K562 (cell line): ENCODE measurements at regions not wholly inside any gene's neighbourhood (a gene's known extent, or its start where the extent isn't known, plus 50 kb on each side); places are given as distances from the start of the nearest gene placed in this dataset.

ENCODE experiments used
- ATAC-seq: fragments of 200-7000 bp; cut with Tn5 transposase; 3 replicates; pipeline ENCODE4 v1.9.1; 2020; ENCODE audit warnings: moderate library complexity
- BruUV-seq: library from RNA; stranded (reverse); fragments of 400-500 nt; replicated peaks from 2 replicates; lab custom pipeline; 2021; lab: Mats Ljungman, UMichigan
- CTCF ChIA-PET: fragments of 300-600 bp; formaldehyde crosslinking; extraction: SDS; loops from one replicate; lab custom pipeline; 2021; ENCODE audit warnings: low intra/inter-chr PET ratio; lab: Yijun Ruan, JAX
- POLR2A ChIA-PET: fragments of 300-600, 350-650 bp; sonication (Branson Sonifier 250); formaldehyde crosslinking; extraction: SDS; loops from one replicate; lab custom pipeline; 2021; ENCODE audit warnings: antibody characterized with exemption, inconsistent platforms; lab: Yijun Ruan, JAX
- DNase-seq, 4 experiments: peaks; one replicate each; pipeline versions ENCODE4 v3.0.0 to v3.0.0-alpha.2; 2011 to 2018; ENCODE audit warnings: low spot score in 3 of 4, mixed read lengths in 3 of 4; ENCODE audit errors: extremely low read depth in 1 of 4
- FAIRE-seq: peaks from 2 replicates; lab custom pipeline; 2011; peaks lifted over from hg19 to GRCh38; lab: Jason Lieb, UNC
- H2AFZ ChIP-seq: 2 replicates; pipeline ENCODE4 v1.6.0; 2011; ENCODE audit warnings: low read depth, low read length, control low read depth, inconsistent platforms
- H3K27ac ChIP-seq: fragments of 200-600 bp; 3 replicates; pipeline ENCODE4 v1.8.0; 2011; ENCODE audit warnings: low read depth, mild to moderate bottlenecking, control low read depth, inconsistent platforms, low read length, moderate library complexity, mixed read lengths; ENCODE audit errors: extremely low read depth
- H3K27me3 ChIP-seq, 2 experiments: fragments of 300-600 bp in 1 of 2; 2 replicates in 1 of 2; 3 replicates in 1 of 2; pipeline versions ENCODE4 v1.6.0 to v1.8.0; 2011; ENCODE audit warnings: inconsistent platforms in 2 of 2, low read length in 2 of 2, mild to moderate bottlenecking in 1 of 2, mixed read lengths in 1 of 2, moderate library complexity in 1 of 2; ENCODE audit not compliant: control insufficient read depth in 2 of 2, insufficient read depth in 2 of 2
- H3K36me3 ChIP-seq: fragments of 300-600 bp; 3 replicates; pipeline ENCODE4 v1.8.0; 2011; ENCODE audit warnings: mild to moderate bottlenecking, low read length, inconsistent platforms; ENCODE audit not compliant: control insufficient read depth, insufficient read depth
- H3K4me1 ChIP-seq, 2 experiments: fragments of 200-600 bp in 1 of 2; replicated peaks in 1 of 2; 2 replicates in 1 of 2; 3 replicates in 1 of 2; pipeline versions ENCODE4 v1.5.1 to v1.8.0; 2011; ENCODE audit warnings: inconsistent platforms in 2 of 2, low read length in 2 of 2, mild to moderate bottlenecking in 1 of 2, mixed read lengths in 1 of 2, moderate library complexity in 1 of 2; ENCODE audit not compliant: control insufficient read depth in 2 of 2, insufficient read depth in 2 of 2
- H3K4me2 ChIP-seq: 2 replicates; pipeline ENCODE4 v1.6.1; 2011; ENCODE audit warnings: low read length, control low read depth, inconsistent platforms, mixed read lengths; ENCODE audit not compliant: insufficient read depth
- H3K4me3 ChIP-seq: fragments of 200-600 bp; sonication (generic), shearing (Covaris generic); 2 replicates; pipeline ENCODE4 v1.5.1; 2016; ENCODE audit warnings: control low read depth, inconsistent platforms
- H3K79me2 ChIP-seq: fragments of 200-600 bp; 3 replicates; pipeline ENCODE4 v1.8.0; 2011; ENCODE audit warnings: low read length, inconsistent platforms; ENCODE audit not compliant: control insufficient read depth, insufficient read depth
- H3K9ac ChIP-seq, 2 experiments: 2 replicates each; pipeline versions ENCODE4 v1.6.0 to v1.6.1; 2011; ENCODE audit warnings: low read depth in 2 of 2, low read length in 2 of 2, control low read depth in 1 of 2, inconsistent platforms in 1 of 2, mild to moderate bottlenecking in 1 of 2, mixed read lengths in 1 of 2; ENCODE audit not compliant: insufficient read depth in 1 of 2
- H3K9me1 ChIP-seq: one replicate; pipeline ENCODE4 v1.6.0; 2011; ENCODE audit warnings: inconsistent platforms, mild to moderate bottlenecking, low read length, moderate library complexity; ENCODE audit not compliant: control insufficient read depth, insufficient read depth
- H3K9me3 ChIP-seq: replicated peaks from 2 replicates; pipeline ENCODE4 v1.5.1; 2011; ENCODE audit warnings: low read depth, low read length, inconsistent platforms; ENCODE audit not compliant: control insufficient read depth, insufficient read depth
- H4K20me1 ChIP-seq: replicated peaks from 2 replicates; pipeline ENCODE4 v1.6.1; 2011; ENCODE audit warnings: low read length, inconsistent platforms, mixed read lengths; ENCODE audit not compliant: control insufficient read depth, insufficient read depth
- ELF1 ChIP-seq: fragments of 200-800 bp; sonication (Bioruptor generic); IDR thresholded peaks from 2 replicates; pipeline ENCODE4 v1.6.1; 2016; ENCODE audit warnings: missing genetic modification characterization, missing compliant biosample characterization
- EP300 ChIP-seq: IDR thresholded peaks from 2 replicates; pipeline ENCODE4 v1.6.1; 2012; ENCODE audit warnings: low read length, improper control_type of control experiment
- MCM7 ChIP-seq, 2 experiments: fragments of 450-650 bp; IDR thresholded peaks; 2 replicates each; pipeline ENCODE4 v1.6.1; 2016 to 2018
- NELFE ChIP-seq: IDR thresholded peaks from 2 replicates; pipeline ENCODE4 v1.6.1; 2011; ENCODE audit warnings: mild to moderate bottlenecking; ENCODE audit not compliant: insufficient read depth, insufficient read length
- NFRKB ChIP-seq: fragments of 450-650 bp; IDR thresholded peaks from 2 replicates; pipeline ENCODE4 v1.6.1; 2016; ENCODE audit warnings: low read depth
- PURB ChIP-seq: sonication (generic); formaldehyde crosslinking; IDR thresholded peaks from 2 replicates; pipeline ENCODE4 v1.9.0; 2021; ENCODE audit warnings: low read depth, mild to moderate bottlenecking, missing genetic modification reagents
- ZNF239 ChIP-seq: fragments of 250-450 bp; sonication (Bioruptor Pico); IDR thresholded peaks from 2 replicates; pipeline ENCODE4 v1.4.0; 2020; ENCODE audit warnings: mild to moderate bottlenecking
- ZNF347 ChIP-seq: fragments of 450-650 bp; formaldehyde crosslinking; IDR thresholded peaks from 2 replicates; pipeline ENCODE4 v1.4.0; 2020; ENCODE audit warnings: low read depth, mild to moderate bottlenecking, moderate library complexity
- ZNF551 ChIP-seq: fragments of 250-450 bp; sonication (Bioruptor Pico); IDR thresholded peaks from 2 replicates; pipeline ENCODE4 v1.5.0; 2021; ENCODE audit warnings: mild to moderate bottlenecking, moderate library complexity
- ZNF589 ChIP-seq: fragments of 200-800 bp; sonication (Bioruptor generic); IDR thresholded peaks from 2 replicates; pipeline ENCODE4 v1.6.1; 2016; ENCODE audit warnings: low read depth, missing genetic modification characterization, missing compliant biosample characterization
- ZNF75A ChIP-seq: fragments of 450-650 bp; formaldehyde crosslinking; IDR thresholded peaks from 2 replicates; pipeline ENCODE4 v1.4.0; 2020; ENCODE audit warnings: mild to moderate bottlenecking
- WGBS: fragments of 100-300 bp; shearing (Covaris generic); methylation state at CpG from one replicate; pipeline ENCODE4 v1.1.6; 2016; ENCODE audit warnings: low coverage, mixed read lengths; ENCODE audit not compliant: insufficient coverage; ENCODE audit errors: missing lambda C conversion rate; 5-methylcytosine and 5-hydroxymethylcytosine counted together
- in situ Hi-C: fragments of 300-500 bp; cut with MboI; formaldehyde crosslinking; loops from 4 replicates; pipeline ENCODE4 v1.15.0; 2018; ENCODE audit warnings: inconsistent platforms, mixed read lengths
- intact Hi-C: fragments of 100-400 bp; cut with micrococcal nuclease; formaldehyde crosslinking; loops from 2 replicates; pipeline ENCODE4 v1.14.2; 2022

DNA sequence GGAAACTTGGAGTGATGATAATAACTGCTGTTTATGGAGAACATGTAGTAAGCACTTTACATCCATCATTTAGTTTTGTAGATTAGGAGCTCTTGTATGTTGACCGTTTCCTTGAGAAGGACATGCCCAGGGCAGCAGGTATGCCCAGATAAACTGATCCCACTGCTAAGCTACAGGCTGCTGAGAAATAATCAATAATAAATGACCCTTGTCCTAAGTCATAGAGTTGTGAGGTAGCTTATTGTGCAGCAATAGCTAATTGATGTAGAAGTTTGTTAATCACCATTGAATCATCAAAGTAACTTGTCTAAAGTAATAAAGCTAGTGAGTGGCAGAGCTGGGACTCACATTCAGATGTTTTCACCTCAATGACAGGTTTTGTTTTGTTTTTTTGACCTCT, 287.2 kb upstream of the CYRIA start:
- no peak overlapping the region for H3K9ac ChIP-seq
- TF ChIP-seq ZNF239 (no peak), PURB (CRISPR knock-in tag) (no peak), ZNF347 (CRISPR knock-in tag) (no peak), ZNF75A (no peak), MCM7 (IDR thresholded peaks at IDR 0.05) (no peak), ELF1 (no peak), ZNF551 (CRISPR knock-in tag) (no peak), NELFE (no peak), NFRKB (no peak), ZNF589 (CRISPR knock-in tag) (no peak), EP300 (no peak)
- no peaks in the 10 kb centered on the region for H4K20me1 ChIP-seq
- no peaks in the 10 kb centered on the region for H3K9me3 ChIP-seq
- H3K4me2 ChIP-seq, result no peak overlapping the region
- ChIA-PET POLR2A (no interaction called here), CTCF (no interaction called here)
- no peak overlapping the region for H3K27ac ChIP-seq
- H3K79me2 ChIP-seq, result no peaks in the 10 kb centered on the region
- BruUV-seq, result no TSS peak
- no peaks in the 10 kb centered on the region for H3K27me3 ChIP-seq
- no peaks in the 10 kb centered on the region for H3K9me1 ChIP-seq
- ATAC-seq (no peak), FAIRE-seq (no peak), DNase-seq (no peak)
- intact Hi-C loops (no loop called here), in situ Hi-C loops (no loop called here)
- no peak overlapping the region for H3K4me3 ChIP-seq
- H3K36me3 ChIP-seq, result no peaks in the 10 kb centered on the region
- 0% methylated on average over 1 of the region's 1 CpG for WGBS
- no peak overlapping the region for H2AFZ ChIP-seq
- no peaks in the 10 kb centered on the region for H3K4me1 ChIP-seq
